ENCODE measurements at regions not wholly inside any gene's neighbourhood (a gene's known extent, or its start where the extent isn't known, plus 50 kb on each side); places are given as distances from the start of the nearest gene placed in this dataset.

- no peak for DNase-seq
- no peaks in the 10 kb centered on the region for H3K27me3 Mint-ChIP-seq
- H3K27ac Mint-ChIP-seq = no peak overlapping the region
- H3K9me3 Mint-ChIP-seq = peaks cover 0 to 6% of the 10 kb centered on the region in 2 donors
- no peak overlapping the region for H3K4me3 Mint-ChIP-seq
- no peaks in the 10 kb centered on the region for H3K4me1 Mint-ChIP-seq
- ATAC-seq (replicated peaks) = no peak
- no peaks in the 10 kb centered on the region for H3K36me3 Mint-ChIP-seq
Measured at GRCh38 chr10:76721891-76722505, 915.6 kb downstream of the KCNMA1 start.

- Mint-ChIP-seq H3K36me3 (no peaks in the 10 kb centered on the region), H3K27me3 (no peaks in the 10 kb centered on the region), H3K27ac (no peak overlapping the region), H3K4me1 (no peaks in the 10 kb centered on the region), H3K9me3 (peaks cover 0 to 6% of the 10 kb centered on the region in 2 donors), H3K4me3 (no peak overlapping the region)
- no peak for DNase-seq
- ATAC-seq (replicated peaks) = no peak
Measured at GRCh38 chr10:76719006-76719405, 918.6 kb downstream of the KCNMA1 start.

- no peak for ATAC-seq (replicated peaks)
- H3K27ac Mint-ChIP-seq = no peak overlapping the region
- no peaks in the 10 kb centered on the region for H3K36me3 Mint-ChIP-seq
- no peaks in the 10 kb centered on the region for H3K27me3 Mint-ChIP-seq
- no peak for DNase-seq
- peaks cover 0 to 8% of the 10 kb centered on the region in 2 donors for H3K9me3 Mint-ChIP-seq
- H3K4me3 Mint-ChIP-seq = no peak overlapping the region
- no peaks in the 10 kb centered on the region for H3K4me1 Mint-ChIP-seq
Measured at GRCh38 chr10:76717141-76717540, 920.5 kb downstream of the KCNMA1 start.

- no peak for DNase-seq
- no peaks in the 10 kb centered on the region for H3K27me3 Mint-ChIP-seq
- peaks cover 9 to 19% of the 10 kb centered on the region in 2 donors for H3K9me3 Mint-ChIP-seq
- no peak for ATAC-seq (replicated peaks)
- no peaks in the 10 kb centered on the region for H3K4me1 Mint-ChIP-seq
- no peak overlapping the region for H3K27ac Mint-ChIP-seq
- no peaks in the 10 kb centered on the region for H3K36me3 Mint-ChIP-seq
- H3K4me3 Mint-ChIP-seq = no peak overlapping the region
Measured at GRCh38 chr10:76711222-76711997, 926.2 kb downstream of the KCNMA1 start.

GRCh38 chr10:76700241-76700640, 937.4 kb downstream of the KCNMA1 start:
- no peak overlapping the region for H3K27ac Mint-ChIP-seq
- no peak overlapping the region for H3K4me3 Mint-ChIP-seq
- DNase-seq = no peak
- no peaks in the 10 kb centered on the region for H3K4me1 Mint-ChIP-seq
- ATAC-seq (replicated peaks) = no peak
- H3K36me3 Mint-ChIP-seq = peaks cover 0 to 2% of the 10 kb centered on the region in 2 donors
- H3K9me3 Mint-ChIP-seq = peaks cover 4 to 13% of the 10 kb centered on the region in 2 donors
- peaks cover 0 to 6% of the 10 kb centered on the region in 2 donors for H3K27me3 Mint-ChIP-seq

- peaks cover 4 to 8% of the 10 kb centered on the region in 2 donors for H3K9me3 Mint-ChIP-seq
- H3K27me3 Mint-ChIP-seq = no peaks in the 10 kb centered on the region
- ATAC-seq (replicated peaks) (no peak), DNase-seq (no peak)
- no peaks in the 10 kb centered on the region for H3K4me1 Mint-ChIP-seq
- H3K36me3 Mint-ChIP-seq = no peaks in the 10 kb centered on the region
- no peak overlapping the region for H3K4me3 Mint-ChIP-seq
- no peak overlapping the region for H3K27ac Mint-ChIP-seq
Measured at GRCh38 chr10:76697923-76698322, 939.7 kb downstream of the KCNMA1 start.

- no peaks in the 10 kb centered on the region for H3K27me3 Mint-ChIP-seq
- no peak for DNase-seq
- no peak overlapping the region for H3K27ac Mint-ChIP-seq
- H3K4me3 Mint-ChIP-seq = no peak overlapping the region
- H3K36me3 Mint-ChIP-seq = no peaks in the 10 kb centered on the region
- H3K9me3 Mint-ChIP-seq = peaks cover 6 to 7% of the 10 kb centered on the region in 2 donors
- ATAC-seq (replicated peaks) = no peak
- H3K4me1 Mint-ChIP-seq = no peaks in the 10 kb centered on the region
Measured at GRCh38 chr10:76695069-76695468, 942.5 kb downstream of the KCNMA1 start.

GRCh38 chr10:76686201-76686600, 951.4 kb downstream of the KCNMA1 start:
- no peaks in the 10 kb centered on the region for H3K4me1 Mint-ChIP-seq
- no peak overlapping the region for H3K27ac Mint-ChIP-seq
- no peak for ATAC-seq (replicated peaks)
- no peaks in the 10 kb centered on the region for H3K27me3 Mint-ChIP-seq
- H3K36me3 Mint-ChIP-seq = no peaks in the 10 kb centered on the region
- no peak overlapping the region for H3K4me3 Mint-ChIP-seq
- no peak for DNase-seq
- H3K9me3 Mint-ChIP-seq = peaks cover 8 to 11% of the 10 kb centered on the region in 2 donors

GRCh38 chr10:76684968-76685367, 952.6 kb downstream of the KCNMA1 start:
- Mint-ChIP-seq H3K36me3 (no peaks in the 10 kb centered on the region), H3K9me3 (peaks cover 4 to 8% of the 10 kb centered on the region in 2 donors), H3K27me3 (no peaks in the 10 kb centered on the region), H3K27ac (no peak overlapping the region), H3K4me3 (no peak overlapping the region), H3K4me1 (no peaks in the 10 kb centered on the region)
- DNase-seq (no peak), ATAC-seq (replicated peaks) (no peak)

GRCh38 chr10:76681153-76681552, 956.5 kb downstream of the KCNMA1 start:
- H3K9me3 Mint-ChIP-seq = peaks cover 0 to 1% of the 10 kb centered on the region in 2 donors
- H3K4me1 Mint-ChIP-seq = no peaks in the 10 kb centered on the region
- DNase-seq = no peak
- H3K4me3 Mint-ChIP-seq = no peak overlapping the region
- no peaks in the 10 kb centered on the region for H3K36me3 Mint-ChIP-seq
- H3K27ac Mint-ChIP-seq = no peak overlapping the region
- no peaks in the 10 kb centered on the region for H3K27me3 Mint-ChIP-seq
- ATAC-seq (replicated peaks) = no peak

GRCh38 chr10:76679030-76679429, 958.6 kb downstream of the KCNMA1 start:
- peaks cover 0 to 1% of the 10 kb centered on the region in 2 donors for H3K9me3 Mint-ChIP-seq
- DNase-seq (no peak), ATAC-seq (replicated peaks) (no peak)
- no peaks in the 10 kb centered on the region for H3K36me3 Mint-ChIP-seq
- H3K4me3 Mint-ChIP-seq = no peak overlapping the region
- no peaks in the 10 kb centered on the region for H3K27me3 Mint-ChIP-seq
- no peak overlapping the region for H3K27ac Mint-ChIP-seq
- H3K4me1 Mint-ChIP-seq = no peaks in the 10 kb centered on the region

- H3K4me1 Mint-ChIP-seq = no peaks in the 10 kb centered on the region
- no peak overlapping the region for H3K4me3 Mint-ChIP-seq
- H3K9me3 Mint-ChIP-seq = peaks cover 0 to 1% of the 10 kb centered on the region in 2 donors
- ATAC-seq (replicated peaks) = no peak
- no peaks in the 10 kb centered on the region for H3K27me3 Mint-ChIP-seq
- DNase-seq = no peak
- no peaks in the 10 kb centered on the region for H3K36me3 Mint-ChIP-seq
- no peak overlapping the region for H3K27ac Mint-ChIP-seq
Measured at GRCh38 chr10:76675951-76676587, 961.5 kb downstream of the KCNMA1 start.

- Mint-ChIP-seq H3K4me1 (no peaks in the 10 kb centered on the region), H3K4me3 (no peak overlapping the region), H3K27me3 (no peaks in the 10 kb centered on the region), H3K36me3 (no peaks in the 10 kb centered on the region), H3K9me3 (peaks cover 0 to 1% of the 10 kb centered on the region in 2 donors), H3K27ac (no peak overlapping the region)
- ATAC-seq (replicated peaks) (no peak), DNase-seq (no peak)
Measured at GRCh38 chr10:76675561-76675950, 962.1 kb downstream of the KCNMA1 start.

- H3K27me3 Mint-ChIP-seq = no peaks in the 10 kb centered on the region
- no peak overlapping the region for H3K4me3 Mint-ChIP-seq
- DNase-seq = no peak
- H3K36me3 Mint-ChIP-seq = no peaks in the 10 kb centered on the region
- H3K9me3 Mint-ChIP-seq = peaks cover 0 to 2% of the 10 kb centered on the region in 2 donors
- ATAC-seq (replicated peaks) = no peak
- H3K4me1 Mint-ChIP-seq = no peaks in the 10 kb centered on the region
- H3K27ac Mint-ChIP-seq = no peak overlapping the region
Measured at GRCh38 chr10:76667408-76668370, 969.9 kb downstream of the KCNMA1 start.
